ENCODE measurements at regions not wholly inside any gene's neighbourhood (a gene's known extent, or its start where the extent isn't known, plus 50 kb on each side); places are given as distances from the start of the nearest gene placed in this dataset.
"Not testable (repeated sequence)": the region's sequence is repeated elsewhere in the genome, so short reads cannot be mapped to it uniquely, and the experiment has no call there.

- DNase-seq: peak in 1 of 2 experiments; percentile 4
Observed at GRCh38 chr10:4902571-4903011, 60.6 kb upstream of the AKR1C1 start.

GRCh38 chr10:4903126-4903525 lies 60.1 kb upstream of the AKR1C1 start:
- not testable (repeated sequence) for DNase-seq

- not testable (repeated sequence) for DNase-seq
Observed at GRCh38 chr10:4903675-4904074, 59.5 kb upstream of the AKR1C1 start.

GRCh38 chr10:4909118-4909517 lies 54.1 kb upstream of the AKR1C1 start:
- no peak for DNase-seq

All from stimulated activated CD4-positive, alpha-beta T cell treated with anti-CD3 and anti-CD28 coated beads, Interleukin-4, amount 100 ng/mL, for 4 hours (primary cell).